ENCODE measurements at regions not wholly inside any gene's neighbourhood (a gene's known extent, or its start where the extent isn't known, plus 50 kb on each side); places are given as distances from the start of the nearest gene placed in this dataset.

GRCh38 chr6:40931931-40932330 is 107.1 kb downstream of the UNC5CL start:
- Mint-ChIP-seq H3K4me3 (ENCODE audit: low read depth) (no peak overlapping the region), H3K9me3 (no peaks in the 10 kb centered on the region), H3K36me3 (ENCODE audit: low read depth) (no peaks in the 10 kb centered on the region), H3K4me1 (ENCODE audit: low read depth) (no peaks in the 10 kb centered on the region), H3K27ac (no peak overlapping the region), H3K27me3 (ENCODE audit: low read depth) (peaks cover 11% of the 10 kb centered on the region)
- no peak for DNase-seq (ENCODE audit: low spot score)
- intact Hi-C loops (cut with micrococcal nuclease): no loop called here

GRCh38 chr6:40930555-40930954 is 108.5 kb downstream of the UNC5CL start:
- Mint-ChIP-seq H3K9me3 (no peaks in the 10 kb centered on the region), H3K27me3 (ENCODE audit: low read depth) (peaks cover 10% of the 10 kb centered on the region), H3K27ac (no peak overlapping the region), H3K4me1 (ENCODE audit: low read depth) (no peaks in the 10 kb centered on the region), H3K36me3 (ENCODE audit: low read depth) (no peaks in the 10 kb centered on the region), H3K4me3 (ENCODE audit: low read depth) (no peak overlapping the region)
- intact Hi-C loops (cut with micrococcal nuclease): no loop called here
- no peak for DNase-seq (ENCODE audit: low spot score)

GRCh38 chr6:40930045-40930444 is 109.0 kb downstream of the UNC5CL start:
- H3K4me3 Mint-ChIP-seq (ENCODE audit: low read depth): no peak overlapping the region
- H3K4me1 Mint-ChIP-seq (ENCODE audit: low read depth): no peaks in the 10 kb centered on the region
- DNase-seq (ENCODE audit: low spot score): no peak
- peaks cover 11% of the 10 kb centered on the region for H3K27me3 Mint-ChIP-seq (ENCODE audit: low read depth)
- H3K27ac Mint-ChIP-seq: no peak overlapping the region
- H3K36me3 Mint-ChIP-seq (ENCODE audit: low read depth): no peaks in the 10 kb centered on the region
- no peaks in the 10 kb centered on the region for H3K9me3 Mint-ChIP-seq
- intact Hi-C loops (cut with micrococcal nuclease): no loop called here

- Mint-ChIP-seq H3K36me3 (ENCODE audit: low read depth) (no peaks in the 10 kb centered on the region), H3K27ac (no peak overlapping the region), H3K4me3 (ENCODE audit: low read depth) (no peak overlapping the region), H3K27me3 (ENCODE audit: low read depth) (peaks cover 9% of the 10 kb centered on the region), H3K9me3 (no peaks in the 10 kb centered on the region), H3K4me1 (ENCODE audit: low read depth) (no peaks in the 10 kb centered on the region)
- DNase-seq (ENCODE audit: low spot score): no peak
- intact Hi-C loops (cut with micrococcal nuclease): no loop called here
Measured at GRCh38 chr6:40929176-40929575, 109.8 kb downstream of the UNC5CL start.

GRCh38 chr6:40928763-40929162 is 110.3 kb downstream of the UNC5CL start:
- DNase-seq (ENCODE audit: low spot score): no peak
- H3K4me1 Mint-ChIP-seq (ENCODE audit: low read depth): no peaks in the 10 kb centered on the region
- intact Hi-C loops (cut with micrococcal nuclease): no loop called here
- H3K27me3 Mint-ChIP-seq (ENCODE audit: low read depth): peaks cover 9% of the 10 kb centered on the region
- no peak overlapping the region for H3K4me3 Mint-ChIP-seq (ENCODE audit: low read depth)
- H3K9me3 Mint-ChIP-seq: no peaks in the 10 kb centered on the region
- no peak overlapping the region for H3K27ac Mint-ChIP-seq
- no peaks in the 10 kb centered on the region for H3K36me3 Mint-ChIP-seq (ENCODE audit: low read depth)

GRCh38 chr6:40928307-40928706 is 110.7 kb downstream of the UNC5CL start:
- no peak for DNase-seq (ENCODE audit: low spot score)
- H3K4me1 Mint-ChIP-seq (ENCODE audit: low read depth): no peaks in the 10 kb centered on the region
- intact Hi-C loops (cut with micrococcal nuclease): no loop called here
- H3K4me3 Mint-ChIP-seq (ENCODE audit: low read depth): no peak overlapping the region
- no peak overlapping the region for H3K27ac Mint-ChIP-seq
- no peaks in the 10 kb centered on the region for H3K36me3 Mint-ChIP-seq (ENCODE audit: low read depth)
- peaks cover 9% of the 10 kb centered on the region for H3K27me3 Mint-ChIP-seq (ENCODE audit: low read depth)
- H3K9me3 Mint-ChIP-seq: no peaks in the 10 kb centered on the region

- DNase-seq (ENCODE audit: low spot score): no peak
- peaks cover 12% of the 10 kb centered on the region for H3K27me3 Mint-ChIP-seq (ENCODE audit: low read depth)
- no peaks in the 10 kb centered on the region for H3K4me1 Mint-ChIP-seq (ENCODE audit: low read depth)
- H3K36me3 Mint-ChIP-seq (ENCODE audit: low read depth): no peaks in the 10 kb centered on the region
- H3K27ac Mint-ChIP-seq: no peak overlapping the region
- H3K4me3 Mint-ChIP-seq (ENCODE audit: low read depth): no peak overlapping the region
- intact Hi-C loops (cut with micrococcal nuclease): no loop called here
- H3K9me3 Mint-ChIP-seq: no peaks in the 10 kb centered on the region
Measured at GRCh38 chr6:40925341-40925740, 113.7 kb downstream of the UNC5CL start.

GRCh38 chr6:40924839-40925238 is 114.2 kb downstream of the UNC5CL start:
- intact Hi-C loops (cut with micrococcal nuclease): no loop called here
- Mint-ChIP-seq H3K4me3 (ENCODE audit: low read depth) (no peak overlapping the region), H3K9me3 (no peaks in the 10 kb centered on the region), H3K27me3 (ENCODE audit: low read depth) (peaks cover 12% of the 10 kb centered on the region), H3K4me1 (ENCODE audit: low read depth) (no peaks in the 10 kb centered on the region), H3K36me3 (ENCODE audit: low read depth) (no peaks in the 10 kb centered on the region), H3K27ac (no peak overlapping the region)
- DNase-seq (ENCODE audit: low spot score): no peak

GRCh38 chr6:40923880-40924279 is 115.1 kb downstream of the UNC5CL start:
- H3K4me1 Mint-ChIP-seq (ENCODE audit: low read depth): no peaks in the 10 kb centered on the region
- no peak for DNase-seq (ENCODE audit: low spot score)
- no peaks in the 10 kb centered on the region for H3K9me3 Mint-ChIP-seq
- H3K36me3 Mint-ChIP-seq (ENCODE audit: low read depth): no peaks in the 10 kb centered on the region
- intact Hi-C loops (cut with micrococcal nuclease): no loop called here
- no peak overlapping the region for H3K4me3 Mint-ChIP-seq (ENCODE audit: low read depth)
- H3K27ac Mint-ChIP-seq: no peak overlapping the region
- H3K27me3 Mint-ChIP-seq (ENCODE audit: low read depth): peaks cover 14% of the 10 kb centered on the region

- no peaks in the 10 kb centered on the region for H3K36me3 Mint-ChIP-seq (ENCODE audit: low read depth)
- no peak overlapping the region for H3K27ac Mint-ChIP-seq
- no peaks in the 10 kb centered on the region for H3K4me1 Mint-ChIP-seq (ENCODE audit: low read depth)
- H3K27me3 Mint-ChIP-seq (ENCODE audit: low read depth): peaks cover 14% of the 10 kb centered on the region
- no peaks in the 10 kb centered on the region for H3K9me3 Mint-ChIP-seq
- intact Hi-C loops (cut with micrococcal nuclease): no loop called here
- no peak overlapping the region for H3K4me3 Mint-ChIP-seq (ENCODE audit: low read depth)
- no peak for DNase-seq (ENCODE audit: low spot score)
Measured at GRCh38 chr6:40923326-40923725, 115.7 kb downstream of the UNC5CL start.

- no peak overlapping the region for H3K27ac Mint-ChIP-seq
- no peaks in the 10 kb centered on the region for H3K4me1 Mint-ChIP-seq (ENCODE audit: low read depth)
- H3K9me3 Mint-ChIP-seq: no peaks in the 10 kb centered on the region
- H3K27me3 Mint-ChIP-seq (ENCODE audit: low read depth): peaks cover 19% of the 10 kb centered on the region
- intact Hi-C loops (cut with micrococcal nuclease): no loop called here
- no peaks in the 10 kb centered on the region for H3K36me3 Mint-ChIP-seq (ENCODE audit: low read depth)
- no peak overlapping the region for H3K4me3 Mint-ChIP-seq (ENCODE audit: low read depth)
- DNase-seq (ENCODE audit: low spot score): no peak
Measured at GRCh38 chr6:40922281-40922680, 116.7 kb downstream of the UNC5CL start.

- intact Hi-C loops (cut with micrococcal nuclease): no loop called here
- Mint-ChIP-seq H3K36me3 (ENCODE audit: low read depth) (no peaks in the 10 kb centered on the region), H3K4me1 (ENCODE audit: low read depth) (no peaks in the 10 kb centered on the region), H3K9me3 (no peaks in the 10 kb centered on the region), H3K27ac (no peak overlapping the region), H3K27me3 (ENCODE audit: low read depth) (peaks cover 24% of the 10 kb centered on the region), H3K4me3 (ENCODE audit: low read depth) (no peak overlapping the region)
- DNase-seq (ENCODE audit: low spot score): no peak
Measured at GRCh38 chr6:40918040-40918651, 120.9 kb downstream of the UNC5CL start.

- DNase-seq (ENCODE audit: low spot score): no peak
- no peaks in the 10 kb centered on the region for H3K9me3 Mint-ChIP-seq
- peaks cover 21% of the 10 kb centered on the region for H3K27me3 Mint-ChIP-seq (ENCODE audit: low read depth)
- H3K4me3 Mint-ChIP-seq (ENCODE audit: low read depth): no peak overlapping the region
- H3K27ac Mint-ChIP-seq: no peak overlapping the region
- peaks cover under 1% of the 10 kb centered on the region for H3K4me1 Mint-ChIP-seq (ENCODE audit: low read depth)
- H3K36me3 Mint-ChIP-seq (ENCODE audit: low read depth): no peaks in the 10 kb centered on the region
- intact Hi-C loops (cut with micrococcal nuclease): no loop called here
Measured at GRCh38 chr6:40917603-40918002, 121.4 kb downstream of the UNC5CL start.

- Mint-ChIP-seq H3K9me3 (no peaks in the 10 kb centered on the region), H3K36me3 (ENCODE audit: low read depth) (no peaks in the 10 kb centered on the region), H3K27me3 (ENCODE audit: low read depth) (peaks cover 21% of the 10 kb centered on the region), H3K4me3 (ENCODE audit: low read depth) (no peak overlapping the region), H3K4me1 (ENCODE audit: low read depth) (peaks cover 4% of the 10 kb centered on the region), H3K27ac (no peak overlapping the region)
- no peak for DNase-seq (ENCODE audit: low spot score)
- intact Hi-C loops (cut with micrococcal nuclease): no loop called here
Measured at GRCh38 chr6:40916845-40917244, 122.2 kb downstream of the UNC5CL start.

Measured in activated T-helper 2 cell treated with anti-CD3 and anti-CD28 coated beads, Interferon-gamma antibody, Interleukin-2, Interleukin-4, amounts not matched to agents 10 μg/mL and 5 μg/mL and 100 μg/mL, durations not matched to agents 14 hours and 24 hours and 36 hours (primary cell).